HG03097 (cell line): ENCODE measurements at regions not wholly inside any gene's neighbourhood (a gene's known extent, or its start where the extent isn't known, plus 50 kb on each side); places are given as distances from the start of the nearest gene placed in this dataset.

Experiments
- ATAC-seq: cut with Tn5 transposase; IDR thresholded peaks from one replicate; pipeline ENCODE4 v1.9.1; 2021; ENCODE audit not compliant: unreplicated experiment, low FRiP score

- ATAC-seq = no peak
Observed at GRCh38 chr5:155885199-155885598, 441.8 kb upstream of the SGCD start.

- ATAC-seq = no peak
Observed at GRCh38 chr5:155886311-155887031, 440.5 kb upstream of the SGCD start.

GRCh38 chr5:155895484-155895883 lies 431.5 kb upstream of the SGCD start:
- no peak for ATAC-seq

- no peak for ATAC-seq
Observed at GRCh38 chr5:155897761-155898160, 429.2 kb upstream of the SGCD start.

- ATAC-seq = no peak
Observed at GRCh38 chr5:155898284-155898683, 428.7 kb upstream of the SGCD start.

GRCh38 chr5:155903791-155904190 lies 423.2 kb upstream of the SGCD start:
- no peak for ATAC-seq

GRCh38 chr5:155905364-155905763 lies 421.6 kb upstream of the SGCD start:
- ATAC-seq = no peak

- ATAC-seq = no peak
Observed at GRCh38 chr5:155906046-155906445, 420.9 kb upstream of the SGCD start.

- no peak for ATAC-seq
Observed at GRCh38 chr5:155908543-155908942, 418.4 kb upstream of the SGCD start.

- ATAC-seq = no peak
Observed at GRCh38 chr5:155912291-155912690, 414.7 kb upstream of the SGCD start.

- ATAC-seq = no peak
Observed at GRCh38 chr5:155914766-155915165, 412.2 kb upstream of the SGCD start.

- ATAC-seq = no peak
Observed at GRCh38 chr5:155915601-155916000, 411.4 kb upstream of the SGCD start.

GRCh38 chr5:155919126-155919525 lies 407.8 kb upstream of the SGCD start:
- no peak for ATAC-seq

- no peak for ATAC-seq
Observed at GRCh38 chr5:155919725-155920124, 407.2 kb upstream of the SGCD start.

GRCh38 chr5:155921621-155922020 lies 405.3 kb upstream of the SGCD start:
- no peak for ATAC-seq

- no peak for ATAC-seq
Observed at GRCh38 chr5:155923784-155924183, 403.2 kb upstream of the SGCD start.

- no peak for ATAC-seq
Observed at GRCh38 chr5:155926031-155926430, 400.9 kb upstream of the SGCD start.

- ATAC-seq = no peak
Observed at GRCh38 chr5:155926766-155927165, 400.2 kb upstream of the SGCD start.

GRCh38 chr5:155929112-155929511 lies 397.9 kb upstream of the SGCD start:
- no peak for ATAC-seq

- no peak for ATAC-seq
Observed at GRCh38 chr5:155934964-155935363, 392.0 kb upstream of the SGCD start.

GRCh38 chr5:155935723-155936122 lies 391.2 kb upstream of the SGCD start:
- ATAC-seq = no peak

GRCh38 chr5:155936520-155937406 lies 390.2 kb upstream of the SGCD start:
- ATAC-seq = no peak
